GM18511 (cell line): ENCODE measurements at regions not wholly inside any gene's neighbourhood (a gene's known extent, or its start where the extent isn't known, plus 50 kb on each side); places are given as distances from the start of the nearest gene placed in this dataset.
"Not testable (repeated sequence)": the region's sequence is repeated elsewhere in the genome, so short reads cannot be mapped to it uniquely, and the experiment has no call there.

Experiments
- ATAC-seq: cut with Tn5 transposase; IDR thresholded peaks from one replicate; pipeline ENCODE4 v1.9.1; 2021; ENCODE audit warnings: mild to moderate bottlenecking, moderate library complexity; ENCODE audit not compliant: unreplicated experiment

- ATAC-seq: no peak
Observed at GRCh38 chr4:63315651-63316050, 1093.6 kb downstream of the TECRL start.

DNA sequence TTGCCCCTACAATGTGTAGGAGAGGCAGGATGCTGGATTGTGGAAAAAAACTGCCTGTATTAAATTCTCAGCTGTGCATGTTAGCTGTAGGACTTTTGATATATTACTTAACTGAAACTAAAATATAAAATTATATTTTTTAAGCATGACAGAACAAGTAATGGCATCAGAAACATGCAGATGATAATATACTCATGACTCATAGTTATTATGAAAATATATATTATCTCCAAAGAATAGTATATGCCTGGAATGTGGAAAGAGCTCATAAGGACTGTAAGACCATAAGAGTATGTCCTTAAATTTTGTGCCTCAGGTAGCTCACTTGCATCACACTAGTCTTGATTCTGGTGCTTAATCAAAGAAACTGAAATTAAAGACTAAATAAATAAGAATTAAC lies 1100.6 kb downstream of the TECRL start:
- ATAC-seq: no peak

DNA sequence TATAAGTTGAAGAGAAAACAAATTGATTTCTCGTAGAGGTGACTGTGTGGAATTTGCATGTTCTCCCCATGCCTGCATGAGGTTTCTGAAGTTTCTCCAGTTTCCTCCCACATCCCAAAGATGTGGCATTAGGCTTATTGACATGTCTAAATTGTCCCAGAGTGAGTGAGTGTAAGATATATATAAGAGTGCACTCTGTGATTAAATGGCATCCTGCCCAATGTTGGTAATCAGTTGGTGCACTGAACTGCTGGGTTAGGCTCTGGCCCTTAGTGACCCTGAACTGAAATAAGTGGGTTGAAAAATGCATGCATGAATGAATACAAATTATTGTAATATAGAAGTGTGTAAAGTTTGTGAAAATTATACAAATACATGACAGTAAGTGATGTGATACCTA lies 1106.5 kb downstream of the TECRL start:
- no peak for ATAC-seq

DNA sequence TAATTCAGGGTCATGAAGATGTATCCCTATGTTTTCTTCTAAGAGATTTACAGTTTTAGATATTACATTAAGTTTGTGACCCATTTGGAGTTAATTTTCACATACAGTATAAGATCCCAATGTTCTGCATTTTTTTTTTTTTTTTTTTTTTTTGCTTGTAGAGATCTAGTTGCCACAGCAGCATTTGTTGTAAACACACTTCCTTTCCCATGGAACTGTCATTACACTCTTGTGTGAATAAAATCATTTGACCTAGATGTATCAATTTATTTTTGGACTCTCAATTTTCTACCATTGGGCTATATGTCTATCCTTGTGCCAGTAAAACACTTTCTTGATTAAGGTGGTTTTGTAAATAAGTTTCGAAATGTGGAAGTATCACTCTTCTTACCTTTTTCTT lies 1107.2 kb downstream of the TECRL start:
- no peak for ATAC-seq

DNA sequence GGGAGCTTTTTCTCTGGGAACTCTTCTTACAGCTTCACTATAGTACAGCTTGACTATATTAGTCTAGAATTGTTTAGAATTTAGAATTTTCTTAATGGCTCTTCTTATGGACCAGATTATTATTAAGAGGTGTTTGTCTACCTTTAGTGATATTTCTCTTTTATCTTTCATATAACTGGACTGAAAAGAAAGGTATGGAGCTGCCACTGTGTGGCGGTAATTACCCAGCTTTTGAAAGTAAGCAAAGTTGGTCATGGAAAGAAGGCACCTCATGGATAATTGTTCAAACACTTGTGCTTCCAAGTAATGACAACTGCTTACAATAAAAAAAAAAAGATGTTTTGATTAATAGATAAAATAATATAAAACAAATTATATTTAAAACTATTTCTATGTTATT lies 1112.5 kb downstream of the TECRL start:
- ATAC-seq: no peak

- ATAC-seq: no peak
Observed at GRCh38 chr4:63275491-63275890, 1133.8 kb downstream of the TECRL start.

DNA sequence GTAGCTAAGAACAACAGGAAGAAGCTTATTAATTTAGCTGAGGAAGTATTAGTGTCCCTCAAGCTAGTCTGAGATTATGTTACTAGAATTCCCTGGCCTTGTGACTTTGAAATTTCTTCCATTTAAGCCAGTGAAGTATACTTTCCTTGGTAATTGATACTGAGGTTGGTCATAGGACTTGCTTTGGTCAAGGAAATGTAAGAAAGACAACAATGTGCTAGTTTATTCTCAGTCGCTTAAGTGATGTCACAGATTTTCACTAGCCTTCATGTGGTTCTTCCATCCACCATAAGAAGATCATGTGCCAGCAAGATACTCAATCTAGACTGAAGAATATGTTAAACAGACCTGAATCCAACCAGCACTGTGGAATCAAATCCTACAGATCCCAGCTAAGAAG lies 1140.1 kb downstream of the TECRL start:
- no peak for ATAC-seq

DNA sequence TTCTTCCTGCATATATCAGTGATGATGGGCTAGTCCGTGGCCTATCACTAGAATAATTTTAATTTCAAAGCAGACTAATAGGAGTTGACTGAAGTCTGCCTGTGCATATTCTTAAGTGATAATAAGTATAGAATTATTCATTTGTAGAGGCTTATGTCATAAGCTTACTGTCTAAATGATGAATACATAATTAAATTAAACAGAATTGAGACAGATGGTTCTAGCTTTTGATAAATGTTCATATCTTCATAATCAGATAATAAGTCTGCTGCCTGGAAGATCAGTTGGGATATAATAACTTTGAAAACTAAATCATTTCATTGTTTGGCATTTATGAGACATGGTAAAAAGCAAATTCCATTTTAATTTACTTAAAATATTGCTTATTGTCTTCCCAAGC lies 1175.6 kb downstream of the TECRL start:
- ATAC-seq: no peak

GRCh38 chr4:63232058-63232457 lies 1177.2 kb downstream of the TECRL start:
- ATAC-seq: no peak

DNA sequence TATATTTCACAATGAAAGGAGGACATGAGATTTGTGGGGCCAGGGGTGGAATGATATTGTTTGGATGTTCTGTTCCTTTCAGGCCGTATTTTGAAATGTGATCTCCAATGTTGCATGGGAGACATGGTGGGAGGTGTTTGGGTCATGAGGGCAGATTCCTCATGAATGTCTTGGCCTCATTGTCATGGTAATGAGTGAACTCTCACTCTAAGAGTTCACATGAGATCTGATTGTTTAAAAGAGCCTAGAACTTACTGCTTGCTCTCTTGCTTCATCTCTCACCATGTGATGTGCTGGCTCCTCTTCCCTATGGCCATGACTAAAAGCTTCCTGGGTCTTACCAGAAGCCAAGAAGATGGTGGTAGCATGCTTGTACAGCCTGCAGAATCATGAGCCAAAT lies 1183.0 kb downstream of the TECRL start:
- ATAC-seq: no peak

- ATAC-seq: no peak
Observed at GRCh38 chr4:63222466-63222865, 1186.8 kb downstream of the TECRL start.

- ATAC-seq: no peak
Observed at GRCh38 chr4:63221477-63221876, 1187.8 kb downstream of the TECRL start.

DNA sequence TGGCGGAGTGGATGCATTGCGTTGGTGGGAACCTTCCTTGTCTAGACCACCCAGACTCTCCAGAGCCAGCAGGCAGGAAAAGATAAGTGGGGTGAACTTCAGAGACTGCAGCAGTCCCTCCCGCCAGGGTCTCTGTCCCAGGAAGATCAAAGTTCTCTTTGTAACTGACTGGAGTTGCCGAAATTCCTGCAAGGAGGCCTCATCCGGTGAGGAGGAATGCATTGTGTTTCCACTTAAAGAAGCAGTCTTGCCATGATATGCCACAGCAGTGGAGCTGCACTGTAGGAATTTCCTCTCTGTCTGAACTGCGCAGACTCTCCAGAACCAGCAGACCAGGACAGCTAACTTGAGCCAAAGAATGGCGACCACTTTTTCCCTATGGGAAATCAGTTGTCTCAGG lies 1190.4 kb downstream of the TECRL start:
- no peak for ATAC-seq

DNA sequence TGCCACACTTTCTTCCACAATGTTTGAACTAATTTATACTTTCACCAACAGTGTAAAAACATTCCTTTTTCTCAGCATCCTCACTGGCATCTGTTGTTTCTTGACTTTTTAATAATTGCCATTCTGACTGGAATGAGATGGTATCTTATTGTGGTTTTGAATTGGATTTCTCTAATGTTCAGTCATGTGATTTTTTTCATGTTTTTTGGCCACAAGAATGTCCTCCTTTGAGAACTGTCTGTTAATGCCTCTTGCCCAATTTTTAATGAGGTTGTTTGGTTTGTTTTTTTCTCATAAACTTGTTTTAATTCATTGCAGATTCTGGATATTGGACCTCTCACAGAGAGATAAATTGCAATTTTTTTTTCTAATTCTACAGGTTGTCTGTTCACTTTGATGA lies 1195.2 kb downstream of the TECRL start:
- no peak for ATAC-seq

GRCh38 chr4:63211776-63212479 lies 1197.3 kb downstream of the TECRL start:
- no peak for ATAC-seq

DNA sequence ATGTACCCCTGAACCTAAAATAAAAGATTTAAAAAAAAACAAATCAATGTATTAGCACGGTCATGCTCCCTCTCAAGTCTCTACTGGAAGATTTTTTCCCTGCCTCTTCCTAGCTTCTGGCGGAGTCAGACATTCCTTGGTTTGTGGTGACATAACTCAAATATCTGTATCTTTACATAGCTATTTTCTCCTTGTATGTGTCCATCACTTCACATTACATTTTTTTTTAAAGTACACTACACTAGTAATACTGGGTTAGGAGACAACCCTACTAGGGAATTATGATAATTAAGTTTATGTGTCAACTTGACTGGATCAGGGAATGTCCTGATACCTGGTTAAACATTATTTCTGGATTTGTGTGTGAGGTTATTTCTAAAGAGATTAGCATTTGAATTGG lies 1197.9 kb downstream of the TECRL start:
- no peak for ATAC-seq

DNA sequence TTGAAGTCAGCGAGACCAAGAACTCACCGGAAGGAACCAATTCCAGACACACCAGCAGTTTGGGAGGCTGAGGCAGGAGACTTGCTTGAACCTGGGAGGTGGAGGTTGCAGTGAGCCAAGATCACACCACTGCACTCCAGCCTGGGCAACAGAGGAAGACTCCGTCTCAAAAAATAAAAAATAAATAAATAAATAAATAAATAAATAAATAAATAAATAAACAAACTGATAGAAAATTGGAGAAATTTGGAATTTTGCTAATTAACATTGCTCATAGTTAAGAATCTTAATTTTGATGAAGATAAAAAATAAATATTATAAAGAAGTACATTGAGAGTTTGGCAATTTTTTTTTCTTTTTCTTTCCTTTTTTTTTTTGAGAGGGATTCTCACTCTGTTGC lies 1216.2 kb downstream of the TECRL start:
- ATAC-seq: not testable (repeated sequence)

GRCh38 chr4:63171341-63171740 lies 1237.9 kb downstream of the TECRL start:
- ATAC-seq: no peak

DNA sequence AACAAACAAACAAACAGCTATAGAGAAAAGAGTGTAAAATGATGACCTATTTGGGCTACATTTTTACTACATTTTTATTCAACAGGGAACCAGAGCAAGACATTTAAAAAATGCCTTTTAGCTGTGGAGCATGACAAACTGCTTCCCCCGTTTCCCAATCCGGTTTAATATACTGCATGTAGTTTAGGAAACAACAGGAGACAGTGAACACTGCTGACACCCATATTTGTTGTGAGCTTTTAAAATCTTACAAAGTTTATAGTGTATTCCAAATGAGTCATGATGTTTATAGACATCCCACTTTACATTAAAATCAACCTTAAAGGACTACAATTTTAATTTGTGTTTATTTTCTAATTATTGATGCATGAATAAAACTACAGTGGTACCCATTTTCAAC lies 1238.3 kb downstream of the TECRL start:
- ATAC-seq: no peak

GRCh38 chr4:63169836-63170235 lies 1239.4 kb downstream of the TECRL start:
- ATAC-seq: no peak

DNA sequence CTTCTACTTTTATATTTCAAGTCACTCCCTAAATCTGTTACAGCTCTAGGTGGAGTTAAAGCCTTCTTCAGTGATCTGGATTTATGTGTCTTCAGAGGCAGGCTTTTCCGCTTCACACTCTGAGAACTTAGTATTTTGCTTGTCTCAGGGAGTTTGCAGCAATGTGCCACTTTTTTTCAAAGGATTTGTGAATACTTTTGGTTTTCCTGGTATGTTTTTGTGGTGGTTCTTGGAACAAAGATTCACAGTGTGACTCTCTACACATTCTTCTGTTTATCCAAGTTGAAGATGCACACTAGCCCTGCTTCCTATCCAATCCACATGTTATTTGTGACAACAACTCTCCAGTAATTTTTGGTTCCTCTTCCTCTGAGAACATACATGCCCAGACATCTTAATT lies 1253.7 kb downstream of the TECRL start:
- no peak for ATAC-seq

DNA sequence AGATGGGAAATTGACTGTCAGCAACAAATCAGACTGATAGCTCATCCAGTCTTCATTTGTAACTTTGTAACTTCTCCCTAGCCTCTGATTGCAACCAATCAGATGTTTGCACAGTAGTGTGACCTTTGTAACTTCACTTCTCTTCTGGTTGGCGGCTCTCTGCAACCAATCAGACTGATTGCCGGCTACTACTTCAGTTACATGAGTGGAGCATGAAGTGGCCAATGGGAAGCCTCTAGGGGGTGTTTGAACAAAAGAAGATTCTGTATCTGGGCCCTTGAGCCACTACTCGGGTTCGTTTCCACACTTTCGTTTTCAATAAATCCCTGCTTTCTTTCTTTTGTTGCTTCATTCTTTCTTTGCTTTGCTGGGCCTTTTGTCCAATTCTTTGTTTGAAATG lies 1285.8 kb downstream of the TECRL start:
- ATAC-seq: no peak

- ATAC-seq: no peak
Observed at GRCh38 chr4:63122955-63123354, 1286.3 kb downstream of the TECRL start.
